GM21423 (cell line): ENCODE measurements at regions not wholly inside any gene's neighbourhood (a gene's known extent, or its start where the extent isn't known, plus 50 kb on each side); places are given as distances from the start of the nearest gene placed in this dataset.
"Not testable (repeated sequence)": the region's sequence is repeated elsewhere in the genome, so short reads cannot be mapped to it uniquely, and the experiment has no call there.

Experiments used
- ATAC-seq: cut with Tn5 transposase; IDR thresholded peaks from one replicate; pipeline ENCODE4 v1.9.1; 2021; ENCODE audit warnings: mild to moderate bottlenecking, moderate library complexity; ENCODE audit not compliant: unreplicated experiment

- ATAC-seq = no peak
Measured at GRCh38 chr4:59689149-59689548, 1511.0 kb upstream of the ADGRL3 start.

DNA sequence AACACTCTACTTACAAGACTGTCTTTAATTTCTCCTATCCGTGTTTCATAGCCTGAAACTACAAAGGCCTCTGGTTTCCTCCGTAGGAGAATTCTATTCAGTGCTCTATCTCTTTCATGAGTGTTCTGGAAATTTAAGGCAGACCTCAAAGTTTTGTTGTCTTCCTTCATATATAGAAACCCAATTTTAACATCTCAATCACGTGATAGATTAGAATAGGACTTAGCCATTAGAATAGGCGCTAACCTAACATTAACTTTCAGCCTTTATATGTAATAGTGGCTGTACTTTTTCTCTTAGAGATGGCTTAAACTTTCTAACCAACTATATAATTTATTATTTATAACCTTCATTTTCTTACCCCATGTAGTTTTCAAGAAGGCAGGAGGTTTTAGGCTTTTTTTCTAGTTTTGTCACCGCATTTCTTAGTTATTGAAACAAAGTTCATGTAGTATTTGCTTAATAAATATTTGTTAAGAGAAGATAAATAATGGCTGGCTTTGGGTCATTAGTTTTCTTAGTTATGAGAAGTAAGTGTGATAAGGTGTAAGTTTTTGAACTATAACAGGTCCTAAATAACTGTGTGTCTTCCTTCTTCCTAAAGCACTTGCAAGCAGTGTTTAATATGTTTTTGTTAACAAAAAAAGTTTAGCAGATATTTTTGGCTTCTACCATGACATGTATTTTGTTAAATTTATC, 1504.6 kb upstream of the ADGRL3 start:
- no peak for ATAC-seq

DNA sequence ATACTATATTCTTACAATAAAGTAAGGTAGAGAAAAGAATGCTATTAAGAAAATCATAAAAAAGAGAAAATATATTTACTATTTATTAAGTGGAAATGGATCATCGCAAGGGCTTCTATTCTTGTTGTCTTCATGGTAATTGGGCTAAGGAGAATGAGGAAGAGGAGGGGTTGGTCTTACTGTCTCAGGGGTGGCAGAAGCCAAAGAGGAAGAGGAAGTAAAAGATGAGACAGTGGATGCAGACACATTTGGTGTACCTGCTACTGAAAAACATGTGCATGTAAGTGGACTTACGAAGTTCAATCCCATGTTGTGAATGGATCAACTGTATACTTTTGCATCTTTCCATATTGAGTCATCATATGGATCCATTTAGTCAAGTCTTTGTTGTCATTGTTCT, 1502.1 kb upstream of the ADGRL3 start:
- no peak for ATAC-seq

DNA sequence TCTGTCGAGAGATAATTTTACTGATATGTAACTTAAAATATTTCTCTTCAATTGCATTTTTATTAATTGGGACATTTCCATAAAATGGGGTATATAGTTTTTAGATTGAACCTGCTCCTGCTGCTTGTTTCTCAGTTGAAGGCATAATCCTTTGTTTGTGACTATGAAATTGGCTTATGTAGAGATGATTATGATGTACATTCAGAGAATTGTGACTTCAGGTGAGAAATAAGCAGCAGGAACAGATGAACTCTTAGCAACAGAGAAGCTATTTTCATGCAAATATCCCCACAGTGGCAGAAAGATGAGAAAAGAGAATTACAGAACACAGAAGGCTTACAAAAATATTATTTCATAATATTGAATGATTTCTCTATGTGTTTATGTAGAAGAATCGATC, 1499.5 kb upstream of the ADGRL3 start:
- no peak for ATAC-seq

GRCh38 chr4:59704616-59705015, 1495.5 kb upstream of the ADGRL3 start:
- ATAC-seq = no peak

GRCh38 chr4:59712470-59712869, 1487.7 kb upstream of the ADGRL3 start:
- ATAC-seq = no peak

- not testable (repeated sequence) for ATAC-seq
Measured at GRCh38 chr4:59724286-59724685, 1475.8 kb upstream of the ADGRL3 start.

- ATAC-seq = no peak
Measured at GRCh38 chr4:59727745-59728144, 1472.4 kb upstream of the ADGRL3 start.

DNA sequence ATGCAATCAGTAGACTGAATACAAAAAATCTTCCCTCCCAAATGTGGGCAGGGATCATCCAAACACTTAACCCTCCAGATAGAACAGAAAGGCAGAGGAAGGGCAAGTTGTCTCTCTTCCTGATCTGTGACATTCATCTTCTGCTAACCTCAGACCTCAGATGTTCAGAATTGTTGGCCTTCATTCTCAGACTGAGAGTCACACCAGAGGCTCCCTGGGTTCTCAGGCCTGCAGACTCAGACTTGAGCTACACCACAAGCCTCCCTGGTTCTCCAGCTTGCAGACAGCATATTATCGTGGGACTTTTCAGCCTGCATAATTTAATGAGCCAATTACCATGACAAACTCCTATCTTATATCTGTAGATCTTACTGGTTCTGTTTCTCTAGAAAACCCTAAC, 1471.6 kb upstream of the ADGRL3 start:
- no peak for ATAC-seq

- ATAC-seq = no peak
Measured at GRCh38 chr4:59729321-59729720, 1470.8 kb upstream of the ADGRL3 start.

DNA sequence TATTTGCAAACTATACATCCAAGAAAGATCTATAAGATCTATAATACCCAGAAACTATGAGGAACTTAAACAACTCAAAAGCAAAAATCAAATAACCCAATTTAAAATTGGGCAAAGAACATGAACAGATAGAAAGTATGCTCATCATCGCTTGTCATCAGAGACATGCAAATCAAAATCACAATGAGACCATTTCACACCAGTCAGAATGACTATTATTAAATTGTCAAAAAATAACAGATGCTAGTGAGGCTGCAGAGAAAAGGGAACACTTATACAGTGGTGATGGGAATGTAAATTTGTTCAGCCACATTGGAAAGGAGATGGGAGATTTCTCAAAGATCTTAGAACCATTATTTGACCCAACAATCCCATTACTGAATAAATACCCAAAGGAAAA, 1451.7 kb upstream of the ADGRL3 start:
- ATAC-seq = no peak

DNA sequence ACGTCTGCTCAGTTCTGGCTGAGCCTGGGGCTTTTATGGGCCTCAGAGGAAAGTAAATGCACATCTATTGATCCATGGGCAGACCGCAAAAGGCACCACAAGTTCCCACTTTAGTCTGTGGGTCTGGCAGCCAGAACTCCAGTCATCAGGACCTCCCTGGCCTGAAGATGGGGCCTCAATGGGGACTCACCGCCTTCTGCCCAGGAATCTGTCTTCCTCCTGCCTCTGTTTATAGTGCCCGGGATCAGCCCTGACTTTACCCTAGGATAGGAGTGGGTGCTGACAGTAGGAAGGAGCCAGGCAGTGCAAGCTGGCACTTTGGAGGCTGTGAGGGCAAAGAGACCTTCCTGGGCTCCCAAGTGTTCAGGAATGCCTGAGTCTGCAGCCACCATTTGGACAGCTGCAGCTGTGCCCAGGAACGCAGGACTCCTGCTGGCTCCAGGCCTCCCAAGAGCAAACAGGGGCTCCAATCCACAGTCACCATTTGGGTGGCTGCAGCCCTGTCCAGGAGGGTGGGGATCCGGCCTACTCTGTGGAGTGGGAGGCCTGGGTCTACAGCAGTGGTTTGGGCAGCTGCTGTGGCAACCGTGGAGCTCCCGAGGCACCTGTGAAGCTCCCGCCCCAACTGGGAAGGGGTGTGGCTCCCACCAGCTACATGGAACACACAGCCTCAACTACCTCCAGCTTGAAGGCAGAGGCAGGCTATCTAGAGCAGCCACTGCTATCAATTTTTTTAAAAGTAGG, 1440.9 kb upstream of the ADGRL3 start:
- no peak for ATAC-seq

- ATAC-seq = no peak
Measured at GRCh38 chr4:59762344-59762743, 1437.8 kb upstream of the ADGRL3 start.

- ATAC-seq = no peak
Measured at GRCh38 chr4:59770601-59771264, 1429.4 kb upstream of the ADGRL3 start.

- ATAC-seq = no peak
Measured at GRCh38 chr4:59772641-59773139, 1427.4 kb upstream of the ADGRL3 start.

DNA sequence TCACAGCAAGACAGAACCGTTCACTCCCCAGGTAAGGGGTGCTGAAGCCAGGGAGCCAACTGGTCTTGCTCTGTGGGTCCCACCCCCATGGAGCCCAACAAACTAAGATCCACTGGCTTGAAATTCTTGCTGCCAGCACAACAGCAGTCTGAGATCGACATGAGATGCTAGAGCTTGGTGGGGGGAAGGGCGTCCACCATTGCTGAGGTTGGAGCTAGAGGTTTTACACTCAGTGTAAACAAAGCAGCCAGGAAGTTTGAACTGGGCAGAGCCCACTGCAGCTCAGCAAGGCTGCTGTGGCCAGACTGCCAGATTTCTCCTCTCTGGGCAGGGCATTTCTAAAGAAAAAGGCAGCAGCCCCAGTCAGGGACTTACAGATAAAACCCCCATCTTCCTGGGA, 1419.9 kb upstream of the ADGRL3 start:
- not testable (repeated sequence) for ATAC-seq

DNA sequence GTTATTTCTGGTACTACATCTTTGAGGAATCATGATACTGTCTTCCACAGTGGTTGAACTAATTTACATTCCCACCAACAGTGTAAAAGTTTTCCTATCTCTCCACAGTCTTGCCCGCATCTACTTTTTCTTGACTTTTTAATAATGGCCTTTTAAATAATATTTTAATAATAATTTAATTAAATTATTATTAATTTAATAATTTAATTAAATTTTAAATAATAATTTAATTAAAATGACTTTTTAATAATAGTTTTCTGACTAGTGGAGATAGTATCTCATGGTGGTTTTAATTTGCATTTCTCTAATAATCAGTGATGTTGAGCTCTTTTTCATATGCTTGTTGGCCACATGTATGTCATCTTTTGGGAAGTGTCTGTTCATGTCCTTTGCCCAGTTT, 1395.0 kb upstream of the ADGRL3 start:
- no peak for ATAC-seq

DNA sequence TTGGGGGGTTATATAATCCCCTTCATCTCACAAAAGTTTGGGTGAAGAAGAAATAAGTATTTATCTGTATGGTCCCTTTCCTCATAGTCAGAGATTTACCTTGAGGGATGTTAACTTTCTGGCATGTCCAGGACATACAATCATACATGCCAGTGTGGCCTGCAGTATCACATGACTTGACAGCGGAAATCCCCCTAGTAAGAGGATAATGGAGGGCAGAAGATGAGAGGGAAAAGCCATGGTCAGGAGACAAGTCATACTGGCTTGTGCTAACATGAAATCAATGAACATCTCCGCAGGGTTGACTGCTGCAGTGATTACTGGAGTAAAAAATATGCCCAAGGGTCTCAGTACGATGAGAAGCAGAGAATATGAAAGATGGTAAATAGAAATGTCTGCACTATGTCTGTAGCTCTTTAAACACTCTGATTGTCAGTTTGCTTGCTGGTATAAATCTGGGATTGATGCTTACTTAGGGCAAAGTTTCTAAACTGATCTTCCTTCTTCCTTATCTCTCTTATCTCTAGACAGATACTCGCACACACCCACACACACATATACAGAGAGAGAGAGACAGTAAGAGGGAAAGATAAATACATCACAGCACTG, 1385.6 kb upstream of the ADGRL3 start:
- ATAC-seq = no peak

- peak; percentile 95 for ATAC-seq
Measured at GRCh38 chr4:59818656-59819055, 1381.5 kb upstream of the ADGRL3 start.

- ATAC-seq = no peak
Measured at GRCh38 chr4:59823311-59823710, 1376.8 kb upstream of the ADGRL3 start.

DNA sequence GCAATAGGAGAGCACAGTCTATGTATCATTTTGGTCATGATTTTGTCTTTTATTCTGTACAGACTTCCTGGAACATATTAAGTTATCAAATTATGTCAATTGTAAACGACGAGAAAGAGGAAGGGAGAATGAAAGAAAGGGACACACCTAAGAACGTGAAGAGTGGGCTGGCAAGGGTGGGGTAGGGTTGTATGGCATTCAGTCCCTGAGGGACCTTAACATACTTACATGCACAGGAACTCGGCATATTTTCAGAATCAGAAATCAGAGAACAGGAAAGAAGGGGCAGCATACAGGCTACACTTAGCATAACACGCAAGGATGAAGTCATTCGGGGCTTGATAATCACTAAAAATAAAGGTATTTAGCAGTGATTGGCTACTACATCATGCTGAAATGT, 1375.0 kb upstream of the ADGRL3 start:
- ATAC-seq = no peak
